IMR-90 (cell line): ENCODE measurements at regions not wholly inside any gene's neighbourhood (a gene's known extent, or its start where the extent isn't known, plus 50 kb on each side); places are given as distances from the start of the nearest gene placed in this dataset.

Source experiments
- ATAC-seq: fragments of 200-7000 bp; cut with Tn5 transposase; 2 replicates; pipeline ENCODE4 v1.9.1; 2020; ENCODE audit warnings: low read depth, mild to moderate bottlenecking, moderate library complexity
- BruUV-seq: library from RNA; stranded (reverse); fragments of 400-500 nt; replicated peaks from 2 replicates; lab custom pipeline; 2021; lab: Mats Ljungman, UMichigan
- CTCF ChIA-PET: fragments of 300-600 bp; formaldehyde crosslinking; extraction: SDS; loops from one replicate; lab custom pipeline; 2021; ENCODE audit warnings: antibody characterized with exemption; lab: Yijun Ruan, JAX
- POLR2A ChIA-PET: fragments of 300-600 bp; sonication (Branson Sonifier 250); formaldehyde crosslinking; loops from one replicate; lab custom pipeline; 2022; ENCODE audit warnings: antibody characterized with exemption; ENCODE audit not compliant: unreplicated experiment; lab: Charles Lee
- DNase-seq: peaks from one replicate; pipeline ENCODE4 v3.0.0; 2013
- H2AFZ ChIP-seq: replicated peaks from 2 replicates; pipeline ENCODE3; 2013; ENCODE audit warnings: low read length, mild to moderate bottlenecking; ENCODE audit not compliant: poor library complexity
- H2AK5ac ChIP-seq: 2 replicates; pipeline ENCODE4 v1.6.1; 2013; ENCODE audit warnings: low read depth, low read length, inconsistent platforms
- H2AK9ac ChIP-seq: replicated peaks from 2 replicates; pipeline ENCODE3; 2013; ENCODE audit warnings: mild to moderate bottlenecking, low read depth, low read length, moderate library complexity; ENCODE audit not compliant: poor library complexity
- H2BK120ac ChIP-seq: 2 replicates; pipeline ENCODE4 v1.6.1; 2013; ENCODE audit warnings: low read depth, low read length, inconsistent platforms
- H2BK15ac ChIP-seq: 3 replicates; pipeline ENCODE4 v1.6.1; 2013; ENCODE audit warnings: low read depth, low read length, inconsistent platforms
- H2BK20ac ChIP-seq: 2 replicates; pipeline ENCODE4 v1.6.1; 2013; ENCODE audit warnings: low read depth, mild to moderate bottlenecking, inconsistent platforms, low read length, moderate library complexity
- H2BK5ac ChIP-seq: 2 replicates; pipeline ENCODE4 v1.6.1; 2013; ENCODE audit warnings: mild to moderate bottlenecking, low read depth, low read length, inconsistent platforms; ENCODE audit not compliant: poor library complexity, severe bottlenecking
- H3K14ac ChIP-seq: replicated peaks from 2 replicates; pipeline ENCODE4 v1.6.1; 2013; ENCODE audit warnings: low read depth, low read length, inconsistent platforms
- H3K18ac ChIP-seq: 2 replicates; pipeline ENCODE4 v1.6.1; 2013; ENCODE audit warnings: low read depth, low read length, control low read depth
- H3K23ac ChIP-seq: 2 replicates; pipeline ENCODE4 v1.6.1; 2013; ENCODE audit warnings: low read depth, low read length, inconsistent platforms
- H3K27ac ChIP-seq: 2 replicates; pipeline ENCODE4 v1.5.1; 2013; ENCODE audit warnings: mild to moderate bottlenecking, control low read depth, low read length; ENCODE audit not compliant: insufficient read depth
- H3K27me3 ChIP-seq: 2 replicates; pipeline ENCODE4 v1.6.1; 2013; ENCODE audit warnings: low read length; ENCODE audit not compliant: control insufficient read depth, insufficient read depth
- H3K36me3 ChIP-seq: 2 replicates; pipeline ENCODE4 v1.6.1; 2013; ENCODE audit warnings: low read length, mixed read lengths; ENCODE audit not compliant: control insufficient read depth, insufficient read depth
- H3K4ac ChIP-seq: 2 replicates; pipeline ENCODE4 v1.6.1; 2013; ENCODE audit warnings: low read depth, low read length, inconsistent platforms
- H3K4me1 ChIP-seq: 2 replicates; pipeline ENCODE4 v1.6.1; 2013; ENCODE audit warnings: low read length, mixed read lengths; ENCODE audit not compliant: control insufficient read depth, insufficient read depth
- H3K4me2 ChIP-seq: 2 replicates; pipeline ENCODE4 v1.6.1; 2013; ENCODE audit warnings: low read depth, mild to moderate bottlenecking, control low read depth, low read length, moderate library complexity
- H3K4me3 ChIP-seq: 2 replicates; pipeline ENCODE4 v1.5.1; 2013; ENCODE audit warnings: low read depth, mild to moderate bottlenecking, control low read depth, low read length, moderate library complexity; ENCODE audit not compliant: insufficient read depth
- H3K56ac ChIP-seq: 2 replicates; pipeline ENCODE4 v1.6.1; 2013; ENCODE audit warnings: low read length, inconsistent platforms; ENCODE audit not compliant: insufficient read depth; ENCODE audit errors: extremely low read depth
- H3K79me1 ChIP-seq, 2 experiments: 2 replicates each; pipeline ENCODE4 v1.6.1; 2013; ENCODE audit warnings: low read length in 2 of 2, inconsistent platforms in 1 of 2, low read depth in 1 of 2
- H3K9ac ChIP-seq: 2 replicates; pipeline ENCODE4 v1.6.1; 2013; ENCODE audit warnings: low read depth, low read length, control low read depth
- H3K9me1 ChIP-seq: 2 replicates; pipeline ENCODE4 v1.6.1; 2013; ENCODE audit warnings: low read length, inconsistent platforms; ENCODE audit not compliant: insufficient read depth
- H3K9me3 ChIP-seq: 2 replicates; pipeline ENCODE4 v1.6.1; 2013; ENCODE audit warnings: low read length; ENCODE audit not compliant: control insufficient read depth, insufficient read depth
- H4K20me1 ChIP-seq: 2 replicates; pipeline ENCODE4 v1.6.1; 2013; ENCODE audit warnings: low read length, inconsistent platforms; ENCODE audit not compliant: insufficient read depth
- H4K5ac ChIP-seq: 2 replicates; pipeline ENCODE4 v1.6.1; 2013; ENCODE audit warnings: mild to moderate bottlenecking, low read depth, low read length, control low read depth
- H4K8ac ChIP-seq, 2 experiments: 2 replicates each; pipeline ENCODE4 v1.6.1; 2013; ENCODE audit warnings: low read depth in 2 of 2, low read length in 2 of 2, control low read depth in 1 of 2, inconsistent platforms in 1 of 2
- H4K91ac ChIP-seq: 2 replicates; pipeline ENCODE4 v1.6.1; 2013; ENCODE audit warnings: low read depth, low read length, inconsistent platforms; ENCODE audit not compliant: insufficient read depth
- RFX5 ChIP-seq: IDR thresholded peaks from 2 replicates; pipeline ENCODE4 v1.8.0; 2012; ENCODE audit warnings: low read depth, mild to moderate bottlenecking, low read length, moderate library complexity
- WGBS, 2 experiments: methylation state at CpG; one replicate each; pipeline versions ENCODE4 v1.1.5 to v1.1.7; 2013; ENCODE audit warnings: missing lambda C conversion rate in 2 of 2; ENCODE audit not compliant: insufficient read length in 1 of 2; ENCODE audit errors: extremely low coverage in 2 of 2; 5-methylcytosine and 5-hydroxymethylcytosine counted together
- dilution Hi-C: fragments of 300-500 bp; cut with HindIII; formaldehyde crosslinking; loops from one replicate; pipeline ENCODE4 v1.14.3; 2018; ENCODE audit warnings: low sequenced_read_pairs; ENCODE audit not compliant: unreplicated experiment
- in situ Hi-C: fragments of 300-500 bp; cut with MboI; formaldehyde crosslinking; loops from 3 replicates; pipeline ENCODE4 v1.14.3; 2019; ENCODE audit warnings: low sequenced_read_pairs, inconsistent platforms, mixed read lengths
- intact Hi-C: fragments of 100-400 bp; cut with micrococcal nuclease; formaldehyde crosslinking; loops from 2 replicates; pipeline ENCODE4 v1.10.0; 2022

GRCh38 chr4:127126718-127127117 is 506.0 kb upstream of the INTU start:
- ChIA-PET CTCF (interaction anchor here (0.5 to 1.1 kb wide), 2 partner anchors 11 to 1812 kb away, joined by 3 read pairs; partner anchors contain the start of gene FAT4), POLR2A (no interaction called here)
- H3K79me1 ChIP-seq, result no peaks in the 10 kb centered on the region
- H3K4me2 ChIP-seq, result no peak overlapping the region
- no peak overlapping the region for H3K27ac ChIP-seq
- in situ Hi-C loops, result no loop called here
- H3K23ac ChIP-seq, result no peak overlapping the region
- H2AK5ac ChIP-seq, result no peak overlapping the region
- dilution Hi-C loops, result no loop called here
- no peaks in the 10 kb centered on the region for H4K20me1 ChIP-seq
- H3K36me3 ChIP-seq, result no peaks in the 10 kb centered on the region
- H3K9me3 ChIP-seq, result no peaks in the 10 kb centered on the region
- no peak overlapping the region for H3K4ac ChIP-seq
- no peak overlapping the region for H3K9ac ChIP-seq
- H2BK120ac ChIP-seq, result no peak overlapping the region
- no CpG with 5 or more reads among the region's 1 CpG for WGBS, 2 experiments
- H2BK20ac ChIP-seq, result 0 out of 2 replicates have a peak overlapping the region, but pooled peaks have one; percentile 67
- DNase-seq, result peak; percentile 55
- no peak for TF ChIP-seq RFX5
- no TSS peak for BruUV-seq
- H3K4me1 ChIP-seq, result peaks cover 4% of the 10 kb centered on the region
- H3K9me1 ChIP-seq, result no peaks in the 10 kb centered on the region
- H3K18ac ChIP-seq, result no peak overlapping the region
- no peak overlapping the region for H2AFZ ChIP-seq
- H2BK15ac ChIP-seq, result peak overlapping the region; percentile 38; the same call in 1 of the 3 replicates
- no peak overlapping the region for H2AK9ac ChIP-seq
- H3K4me3 ChIP-seq, result no peak overlapping the region
- H3K14ac ChIP-seq, result no peak overlapping the region
- intact Hi-C loops, result loop anchor here (5.0 kb wide), 1 partner anchor 499 kb away; no protein-coding TSS in a partner anchor
- no peak overlapping the region for H4K8ac ChIP-seq
- no peak overlapping the region for H3K56ac ChIP-seq
- no peak overlapping the region for H4K91ac ChIP-seq
- no peak overlapping the region for H4K5ac ChIP-seq
- H2BK5ac ChIP-seq, result no peak overlapping the region
- H3K27me3 ChIP-seq, result no peaks in the 10 kb centered on the region
- ATAC-seq, result peak; percentile 83
